OCI-LY3 (cell line): ENCODE measurements at regions not wholly inside any gene's neighbourhood (a gene's known extent, or its start where the extent isn't known, plus 50 kb on each side); places are given as distances from the start of the nearest gene placed in this dataset.

ENCODE experiments used
- EZH2phosphoT487 ChIP-seq: fragments of 200-600 bp; shearing (Covaris generic); IDR thresholded peaks from 2 replicates; pipeline ENCODE4 v1.6.1; 2018; ENCODE audit warnings: antibody characterized with exemption, mixed run types, low read depth
- TF ChIP-seq, protein P1 (sequence below): fragments of 200-600, 300-600 bp; sonication (generic); IDR thresholded peaks from 2 replicates; pipeline ENCODE4 v1.5.1; 2014; ENCODE audit warnings: antibody characterized with exemption, low read length, low read depth

DNA sequence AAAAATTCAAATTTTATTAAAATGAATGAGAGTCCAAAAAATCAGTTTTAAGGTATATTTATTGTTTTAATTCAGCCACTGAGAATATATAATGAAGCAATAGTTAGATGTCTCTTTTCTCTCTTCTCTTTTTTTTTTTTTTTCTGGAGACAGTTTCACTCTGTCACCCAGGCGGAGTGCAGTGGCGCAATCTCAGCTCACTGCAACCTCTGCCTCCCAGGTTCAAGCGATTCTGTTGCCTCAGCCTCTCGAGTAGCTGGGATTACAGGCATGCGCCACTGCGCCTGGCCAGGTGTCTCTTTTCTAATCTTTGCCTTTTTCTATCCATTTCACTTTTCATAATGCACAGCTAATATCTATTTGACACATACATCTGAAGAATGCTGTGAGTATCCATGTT is 307.1 kb upstream of the RGS6 start:
- TF ChIP-seq, protein P1, sequence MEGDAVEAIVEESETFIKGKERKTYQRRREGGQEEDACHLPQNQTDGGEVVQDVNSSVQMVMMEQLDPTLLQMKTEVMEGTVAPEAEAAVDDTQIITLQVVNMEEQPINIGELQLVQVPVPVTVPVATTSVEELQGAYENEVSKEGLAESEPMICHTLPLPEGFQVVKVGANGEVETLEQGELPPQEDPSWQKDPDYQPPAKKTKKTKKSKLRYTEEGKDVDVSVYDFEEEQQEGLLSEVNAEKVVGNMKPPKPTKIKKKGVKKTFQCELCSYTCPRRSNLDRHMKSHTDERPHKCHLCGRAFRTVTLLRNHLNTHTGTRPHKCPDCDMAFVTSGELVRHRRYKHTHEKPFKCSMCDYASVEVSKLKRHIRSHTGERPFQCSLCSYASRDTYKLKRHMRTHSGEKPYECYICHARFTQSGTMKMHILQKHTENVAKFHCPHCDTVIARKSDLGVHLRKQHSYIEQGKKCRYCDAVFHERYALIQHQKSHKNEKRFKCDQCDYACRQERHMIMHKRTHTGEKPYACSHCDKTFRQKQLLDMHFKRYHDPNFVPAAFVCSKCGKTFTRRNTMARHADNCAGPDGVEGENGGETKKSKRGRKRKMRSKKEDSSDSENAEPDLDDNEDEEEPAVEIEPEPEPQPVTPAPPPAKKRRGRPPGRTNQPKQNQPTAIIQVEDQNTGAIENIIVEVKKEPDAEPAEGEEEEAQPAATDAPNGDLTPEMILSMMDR: no peak
- no peak for TF ChIP-seq EZH2phosphoT487
